Activated naive CD8-positive, alpha-beta T cell treated with anti-CD3 and anti-CD28 coated beads, Interleukin-2, amount 10 ng/mL, durations not matched to agents 7 days and 5 days (primary cell): ENCODE measurements at regions not wholly inside any gene's neighbourhood (a gene's known extent, or its start where the extent isn't known, plus 50 kb on each side); places are given as distances from the start of the nearest gene placed in this dataset.

Experiments
- ATAC-seq: fragments of 150-1000 bp; cut with Tn5 transposase; one replicate; pipeline ENCODE4 v1.10.0; 2021; ENCODE audit warnings: low read depth, moderate library complexity
- POLR2A ChIA-PET: fragments of 350-600 bp; sonication (Branson Sonifier 250); formaldehyde crosslinking; loops from one replicate; lab custom pipeline; 2021; ENCODE audit warnings: antibody characterized with exemption; lab: Charles Lee
- DNase-seq: peaks from one replicate; pipeline ENCODE4 v3.0.0; 2021
- H3K27ac Mint-ChIP-seq: one replicate; pipeline ENCODE4 v1.8.0; 2022; ENCODE audit warnings: mild to moderate bottlenecking, mixed read lengths
- H3K27me3 Mint-ChIP-seq: one replicate; pipeline ENCODE4 v1.8.0; 2022; ENCODE audit warnings: mild to moderate bottlenecking, moderate library complexity, mixed read lengths
- H3K36me3 Mint-ChIP-seq: one replicate; pipeline ENCODE4 v1.8.0; 2021; ENCODE audit warnings: mild to moderate bottlenecking, mixed read lengths
- H3K4me1 Mint-ChIP-seq: one replicate; pipeline ENCODE4 v1.8.0; 2021; ENCODE audit warnings: mixed read lengths
- H3K4me3 Mint-ChIP-seq: one replicate; pipeline ENCODE4 v1.8.0; 2022; ENCODE audit warnings: mild to moderate bottlenecking, moderate library complexity, mixed read lengths
- H3K9me3 Mint-ChIP-seq: one replicate; pipeline ENCODE4 v1.8.0; 2021; ENCODE audit warnings: mixed read lengths

GRCh38 chr10:123451618-123452245 is 214.4 kb upstream of the GPR26 start:
- no peak for ATAC-seq
- Mint-ChIP-seq H3K4me1 (peaks cover 12% of the 10 kb centered on the region), H3K27ac (no peak overlapping the region), H3K9me3 (no peaks in the 10 kb centered on the region), H3K27me3 (peaks cover 15% of the 10 kb centered on the region), H3K36me3 (no peaks in the 10 kb centered on the region), H3K4me3 (no peak overlapping the region)
- POLR2A ChIA-PET, result no interaction called here
- no peak for DNase-seq

GRCh38 chr10:123454987-123455386 is 211.2 kb upstream of the GPR26 start:
- no peak overlapping the region for H3K4me3 Mint-ChIP-seq
- ATAC-seq (no peak), DNase-seq (no peak)
- POLR2A ChIA-PET, result no interaction called here
- H3K36me3 Mint-ChIP-seq, result no peaks in the 10 kb centered on the region
- H3K27ac Mint-ChIP-seq, result no peak overlapping the region
- peaks cover 12% of the 10 kb centered on the region for H3K4me1 Mint-ChIP-seq
- H3K9me3 Mint-ChIP-seq, result no peaks in the 10 kb centered on the region
- H3K27me3 Mint-ChIP-seq, result peaks cover 17% of the 10 kb centered on the region

- DNase-seq, result no peak
Measured at GRCh38 chr10:123455861-123456260, 210.3 kb upstream of the GPR26 start.

GRCh38 chr10:123458933-123459332 is 207.2 kb upstream of the GPR26 start:
- Mint-ChIP-seq H3K27ac (no peak overlapping the region), H3K4me3 (no peak overlapping the region), H3K27me3 (peaks cover 2% of the 10 kb centered on the region), H3K36me3 (no peaks in the 10 kb centered on the region), H3K9me3 (no peaks in the 10 kb centered on the region), H3K4me1 (no peaks in the 10 kb centered on the region)
- no peak for DNase-seq
- POLR2A ChIA-PET, result no interaction called here
- ATAC-seq, result no peak

More at GRCh38 chr10:123455861-123456260, 210.3 kb upstream of the GPR26 start:
- Mint-ChIP-seq H3K27ac (no peak overlapping the region), H3K9me3 (no peaks in the 10 kb centered on the region), H3K4me3 (no peak overlapping the region), H3K27me3 (peaks cover 17% of the 10 kb centered on the region), H3K36me3 (no peaks in the 10 kb centered on the region), H3K4me1 (peaks cover 9% of the 10 kb centered on the region)
- POLR2A ChIA-PET, result no interaction called here
- no peak for ATAC-seq

- no peaks in the 10 kb centered on the region for H3K36me3 Mint-ChIP-seq
Measured at GRCh38 chr10:123459371-123460091, 206.6 kb upstream of the GPR26 start.

GRCh38 chr10:123462246-123462645 is 203.9 kb upstream of the GPR26 start:
- H3K4me1 Mint-ChIP-seq, result no peaks in the 10 kb centered on the region
- no peak overlapping the region for H3K27ac Mint-ChIP-seq
- DNase-seq (no peak), ATAC-seq (no peak)
- H3K9me3 Mint-ChIP-seq, result no peaks in the 10 kb centered on the region
- peaks cover 2% of the 10 kb centered on the region for H3K27me3 Mint-ChIP-seq
- POLR2A ChIA-PET, result no interaction called here
- H3K36me3 Mint-ChIP-seq, result no peaks in the 10 kb centered on the region
- H3K4me3 Mint-ChIP-seq, result no peak overlapping the region

More at GRCh38 chr10:123459371-123460091, 206.6 kb upstream of the GPR26 start:
- POLR2A ChIA-PET, result no interaction called here
- H3K4me3 Mint-ChIP-seq, result no peak overlapping the region
- no peaks in the 10 kb centered on the region for H3K9me3 Mint-ChIP-seq
- H3K27me3 Mint-ChIP-seq, result peaks cover 2% of the 10 kb centered on the region
- H3K27ac Mint-ChIP-seq, result no peak overlapping the region
- ATAC-seq, result no peak
- no peak for DNase-seq
- no peaks in the 10 kb centered on the region for H3K4me1 Mint-ChIP-seq

- no peak for ATAC-seq
- Mint-ChIP-seq H3K36me3 (no peaks in the 10 kb centered on the region), H3K27me3 (peaks cover 2% of the 10 kb centered on the region), H3K4me3 (no peak overlapping the region), H3K27ac (no peak overlapping the region), H3K9me3 (no peaks in the 10 kb centered on the region), H3K4me1 (no peaks in the 10 kb centered on the region)
- no peak for DNase-seq
- POLR2A ChIA-PET, result no interaction called here
Measured at GRCh38 chr10:123462756-123463155, 203.4 kb upstream of the GPR26 start.

- no peak overlapping the region for H3K27ac Mint-ChIP-seq
- H3K4me1 Mint-ChIP-seq, result no peaks in the 10 kb centered on the region
- POLR2A ChIA-PET, result no interaction called here
- ATAC-seq, result no peak
- no peak overlapping the region for H3K4me3 Mint-ChIP-seq
- no peak for DNase-seq
- no peaks in the 10 kb centered on the region for H3K9me3 Mint-ChIP-seq
- peaks cover 2% of the 10 kb centered on the region for H3K27me3 Mint-ChIP-seq
- no peaks in the 10 kb centered on the region for H3K36me3 Mint-ChIP-seq
Measured at GRCh38 chr10:123463181-123463580, 203.0 kb upstream of the GPR26 start.

- no peak overlapping the region for H3K4me3 Mint-ChIP-seq
- no peaks in the 10 kb centered on the region for H3K36me3 Mint-ChIP-seq
- no peaks in the 10 kb centered on the region for H3K4me1 Mint-ChIP-seq
- H3K27me3 Mint-ChIP-seq, result peaks cover 2% of the 10 kb centered on the region
- H3K27ac Mint-ChIP-seq, result no peak overlapping the region
- POLR2A ChIA-PET, result no interaction called here
- DNase-seq, result no peak
- no peak for ATAC-seq
- H3K9me3 Mint-ChIP-seq, result no peaks in the 10 kb centered on the region
Measured at GRCh38 chr10:123463698-123464097, 202.5 kb upstream of the GPR26 start.

- POLR2A ChIA-PET, result no interaction called here
- Mint-ChIP-seq H3K27me3 (peaks cover 2% of the 10 kb centered on the region), H3K4me1 (no peaks in the 10 kb centered on the region), H3K27ac (no peak overlapping the region), H3K4me3 (no peak overlapping the region), H3K36me3 (no peaks in the 10 kb centered on the region), H3K9me3 (no peaks in the 10 kb centered on the region)
- DNase-seq (no peak), ATAC-seq (no peak)
Measured at GRCh38 chr10:123464430-123465323, 201.5 kb upstream of the GPR26 start.

- Mint-ChIP-seq H3K4me3 (no peak overlapping the region), H3K4me1 (no peaks in the 10 kb centered on the region), H3K36me3 (no peaks in the 10 kb centered on the region), H3K27ac (no peak overlapping the region), H3K9me3 (no peaks in the 10 kb centered on the region), H3K27me3 (peaks cover 7% of the 10 kb centered on the region)
- DNase-seq (no peak), ATAC-seq (no peak)
- POLR2A ChIA-PET, result no interaction called here
Measured at GRCh38 chr10:123470336-123470921, 195.7 kb upstream of the GPR26 start.

GRCh38 chr10:123471811-123472210 is 194.3 kb upstream of the GPR26 start:
- Mint-ChIP-seq H3K9me3 (no peaks in the 10 kb centered on the region), H3K4me1 (no peaks in the 10 kb centered on the region), H3K27me3 (peaks cover 7% of the 10 kb centered on the region), H3K36me3 (no peaks in the 10 kb centered on the region), H3K4me3 (no peak overlapping the region), H3K27ac (no peak overlapping the region)
- ATAC-seq (no peak), DNase-seq (no peak)
- POLR2A ChIA-PET, result no interaction called here

- POLR2A ChIA-PET, result no interaction called here
- no peak overlapping the region for H3K4me3 Mint-ChIP-seq
- no peaks in the 10 kb centered on the region for H3K9me3 Mint-ChIP-seq
- no peak overlapping the region for H3K27ac Mint-ChIP-seq
- no peaks in the 10 kb centered on the region for H3K4me1 Mint-ChIP-seq
- ATAC-seq (no peak), DNase-seq (no peak)
- peaks cover 7% of the 10 kb centered on the region for H3K27me3 Mint-ChIP-seq
- no peaks in the 10 kb centered on the region for H3K36me3 Mint-ChIP-seq
Measured at GRCh38 chr10:123472606-123473005, 193.5 kb upstream of the GPR26 start.
